ENCODE measurements at regions not wholly inside any gene's neighbourhood (a gene's known extent, or its start where the extent isn't known, plus 50 kb on each side); places are given as distances from the start of the nearest gene placed in this dataset.

DNA sequence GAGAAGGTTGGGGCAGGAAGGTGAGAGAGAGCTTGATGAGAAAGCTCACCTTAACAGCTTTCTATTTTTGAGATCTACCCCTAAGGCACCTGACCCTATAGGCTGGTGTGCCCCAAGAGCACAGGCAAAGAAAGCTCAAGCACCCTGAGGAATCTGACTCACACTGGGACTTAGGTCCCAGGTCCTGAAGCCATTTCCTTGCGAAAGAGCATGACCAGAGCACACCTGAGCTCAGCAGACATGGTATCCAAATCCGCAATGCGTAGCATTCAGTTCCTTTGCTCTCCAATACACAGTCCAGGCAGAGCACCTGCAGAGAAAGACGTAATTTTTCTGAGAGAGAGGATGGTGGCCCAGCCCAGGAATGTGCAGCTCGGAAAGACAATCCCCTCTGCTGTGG, 112.1 kb upstream of the LPP start:
- TF ChIP-seq CREB1 (IDR thresholded peaks at IDR 0.05; ENCODE audit: low read depth) (no peak), BCLAF1 (IDR thresholded peaks at IDR 0.05) (no peak), RELA (IDR thresholded peaks at IDR 0.05; ENCODE audit: borderline replicate concordance, partially characterized antibody) (no peak), ZBTB40 (IDR thresholded peaks at IDR 0.05; ENCODE audit: borderline replicate concordance) (no peak), PML (IDR thresholded peaks at IDR 0.05; ENCODE audit: low read length) (no peak), SP1 (IDR thresholded peaks at IDR 0.05; ENCODE audit: low read depth, low read length) (no peak), TCF12 (IDR thresholded peaks at IDR 0.05; ENCODE audit: low read depth, low read length) (no peak)
- TF ChIP-seq, protein P1, sequence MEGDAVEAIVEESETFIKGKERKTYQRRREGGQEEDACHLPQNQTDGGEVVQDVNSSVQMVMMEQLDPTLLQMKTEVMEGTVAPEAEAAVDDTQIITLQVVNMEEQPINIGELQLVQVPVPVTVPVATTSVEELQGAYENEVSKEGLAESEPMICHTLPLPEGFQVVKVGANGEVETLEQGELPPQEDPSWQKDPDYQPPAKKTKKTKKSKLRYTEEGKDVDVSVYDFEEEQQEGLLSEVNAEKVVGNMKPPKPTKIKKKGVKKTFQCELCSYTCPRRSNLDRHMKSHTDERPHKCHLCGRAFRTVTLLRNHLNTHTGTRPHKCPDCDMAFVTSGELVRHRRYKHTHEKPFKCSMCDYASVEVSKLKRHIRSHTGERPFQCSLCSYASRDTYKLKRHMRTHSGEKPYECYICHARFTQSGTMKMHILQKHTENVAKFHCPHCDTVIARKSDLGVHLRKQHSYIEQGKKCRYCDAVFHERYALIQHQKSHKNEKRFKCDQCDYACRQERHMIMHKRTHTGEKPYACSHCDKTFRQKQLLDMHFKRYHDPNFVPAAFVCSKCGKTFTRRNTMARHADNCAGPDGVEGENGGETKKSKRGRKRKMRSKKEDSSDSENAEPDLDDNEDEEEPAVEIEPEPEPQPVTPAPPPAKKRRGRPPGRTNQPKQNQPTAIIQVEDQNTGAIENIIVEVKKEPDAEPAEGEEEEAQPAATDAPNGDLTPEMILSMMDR (IDR thresholded peaks at IDR 0.05 in 2 of 3, conservative IDR thresholded peaks at IDR 0.05 in 1 of 3; ENCODE audit: control insufficient read depth in 2 of 3, extremely low read depth in 1 of 3, insufficient read depth in 1 of 3, low read depth in 3 of 3, low read length in 3 of 3), result no peak
